HG02840 (cell line): ENCODE measurements at regions not wholly inside any gene's neighbourhood (a gene's known extent, or its start where the extent isn't known, plus 50 kb on each side); places are given as distances from the start of the nearest gene placed in this dataset.

Experiments used
- ATAC-seq: cut with Tn5 transposase; IDR thresholded peaks from one replicate; pipeline ENCODE4 v1.9.1; 2021; ENCODE audit warnings: mild to moderate bottlenecking, moderate library complexity, moderate number of reproducible peaks; ENCODE audit not compliant: unreplicated experiment, low FRiP score

DNA sequence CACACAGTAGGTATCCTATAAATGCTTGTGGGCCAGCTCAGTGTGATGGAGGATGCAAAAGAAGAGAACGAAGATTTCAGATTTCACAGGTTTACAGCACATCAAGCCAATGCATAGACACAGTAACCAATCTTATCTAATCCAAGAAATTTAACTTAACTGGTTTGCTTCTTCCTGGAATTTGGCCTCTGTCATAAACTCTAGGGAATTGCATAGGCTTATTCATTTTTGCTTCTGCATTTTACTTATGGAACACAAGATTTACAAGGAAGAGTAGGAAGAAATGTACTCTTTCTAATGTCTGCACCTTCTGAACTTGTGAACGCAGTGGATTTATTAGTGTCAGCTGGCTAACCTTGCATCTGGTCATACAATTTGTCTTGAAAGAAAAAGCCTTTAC, 389.4 kb upstream of the NPVF start:
- ATAC-seq: no peak

DNA sequence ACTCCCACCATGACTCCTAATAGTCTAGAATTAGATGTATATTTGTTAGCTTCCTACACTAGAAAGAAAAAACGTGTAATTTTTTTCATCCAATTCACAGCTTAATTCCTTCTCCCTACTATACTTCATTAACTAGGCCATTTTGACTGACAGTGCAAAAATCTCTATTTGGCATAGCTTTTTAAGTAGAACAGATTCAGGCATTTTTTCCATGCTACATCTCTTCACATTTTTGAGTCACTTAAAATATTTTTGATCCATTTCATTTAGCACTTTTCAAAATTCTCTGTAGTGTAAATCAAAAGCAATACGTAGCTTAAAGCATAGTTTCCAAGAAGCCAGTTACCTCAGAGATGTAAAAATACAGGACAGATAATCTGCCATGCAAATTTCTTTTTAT, 391.1 kb upstream of the NPVF start:
- no peak for ATAC-seq

DNA sequence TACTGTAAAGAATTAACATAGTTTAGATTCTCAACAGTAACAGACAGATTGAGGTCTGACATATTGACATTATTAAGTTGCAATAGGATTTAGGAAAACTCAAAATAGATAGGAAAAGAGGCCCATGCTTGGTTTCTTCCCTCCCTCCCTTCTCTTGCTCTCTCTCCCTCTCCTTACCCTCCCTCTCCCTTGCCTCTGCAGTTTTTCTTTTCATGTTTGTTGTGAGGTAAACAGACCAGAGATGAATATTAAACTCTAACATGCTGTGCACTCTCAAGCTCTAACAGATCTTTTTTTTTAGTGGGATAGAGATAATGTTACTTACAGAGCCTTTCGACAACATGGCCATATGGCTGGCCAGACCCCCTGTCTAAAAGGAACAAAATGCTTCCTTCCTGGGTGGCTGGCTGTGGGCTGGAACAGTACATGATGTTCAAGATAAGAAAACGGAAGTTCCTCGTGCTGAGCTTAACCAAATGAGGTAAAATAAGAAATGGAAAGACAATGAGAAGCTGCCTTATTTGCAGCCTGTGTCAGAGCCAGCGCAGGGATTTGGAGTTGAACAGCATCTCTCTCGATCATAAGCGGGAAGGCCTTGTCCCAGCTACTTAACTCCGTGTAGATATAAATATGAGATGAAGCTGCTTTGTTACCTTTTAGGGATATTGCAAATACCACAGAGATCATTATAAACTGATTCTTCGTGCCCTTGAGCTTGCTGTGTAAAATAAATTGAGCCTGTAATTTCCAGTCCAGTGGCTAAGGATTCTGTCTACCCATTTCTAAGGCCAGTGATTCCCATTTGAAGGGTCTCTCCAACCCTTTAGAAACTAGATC, 391.9 kb upstream of the NPVF start:
- ATAC-seq: no peak

DNA sequence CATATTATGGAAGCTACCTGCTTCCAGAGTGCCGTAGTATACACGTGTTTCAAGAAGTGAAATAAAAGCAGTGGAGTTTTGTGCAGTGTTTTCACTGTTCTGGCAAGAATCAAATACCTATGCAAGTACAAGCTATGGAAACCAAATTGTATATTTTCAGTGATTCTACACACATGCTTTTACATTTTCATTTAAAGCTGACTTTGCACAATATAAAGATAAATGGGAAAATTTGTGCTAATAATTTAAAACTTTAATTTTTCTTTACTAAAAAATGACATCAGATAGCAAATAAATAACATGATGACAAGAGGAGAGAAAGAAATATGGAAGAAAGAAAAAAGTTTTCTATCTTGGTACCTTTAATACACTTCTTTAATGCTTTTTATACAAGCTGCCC, 393.7 kb upstream of the NPVF start:
- ATAC-seq: no peak

DNA sequence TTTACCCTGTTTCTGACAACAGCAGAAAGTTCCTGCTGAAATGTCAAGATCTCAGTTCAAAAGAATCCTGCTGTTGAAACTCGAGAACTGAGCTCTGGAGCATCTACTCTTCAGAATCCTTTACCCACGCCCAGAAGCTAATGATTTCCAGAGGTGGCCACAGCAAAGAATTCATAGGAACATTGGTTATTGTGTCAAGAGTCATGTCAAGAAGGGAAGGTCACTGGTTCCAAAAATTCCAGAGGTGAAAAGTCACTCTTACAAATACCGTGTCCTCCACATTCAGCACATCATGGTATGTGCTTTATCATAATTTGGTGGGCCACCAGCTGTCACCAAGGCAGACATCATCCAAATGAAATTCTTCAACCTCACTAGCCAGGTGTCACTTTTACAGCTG, 394.4 kb upstream of the NPVF start:
- no peak for ATAC-seq

DNA sequence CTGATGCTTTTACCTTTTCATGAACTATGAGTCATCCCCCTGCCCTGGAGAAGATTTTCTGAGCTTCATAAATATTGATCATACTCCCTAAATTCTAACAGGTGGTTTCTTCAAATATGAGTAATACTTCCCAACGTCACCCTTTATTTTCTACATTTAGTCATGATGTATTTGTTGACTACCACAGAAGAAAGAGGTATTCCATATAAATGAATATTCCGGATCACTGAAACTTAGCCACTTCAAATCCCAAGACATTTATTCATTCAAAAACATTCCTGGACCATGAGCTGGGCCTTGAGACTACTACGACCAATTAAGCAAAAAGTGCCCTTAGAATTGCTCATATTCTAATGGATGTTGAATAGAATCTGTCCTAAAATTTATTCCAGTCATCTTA, 395.8 kb upstream of the NPVF start:
- no peak for ATAC-seq

DNA sequence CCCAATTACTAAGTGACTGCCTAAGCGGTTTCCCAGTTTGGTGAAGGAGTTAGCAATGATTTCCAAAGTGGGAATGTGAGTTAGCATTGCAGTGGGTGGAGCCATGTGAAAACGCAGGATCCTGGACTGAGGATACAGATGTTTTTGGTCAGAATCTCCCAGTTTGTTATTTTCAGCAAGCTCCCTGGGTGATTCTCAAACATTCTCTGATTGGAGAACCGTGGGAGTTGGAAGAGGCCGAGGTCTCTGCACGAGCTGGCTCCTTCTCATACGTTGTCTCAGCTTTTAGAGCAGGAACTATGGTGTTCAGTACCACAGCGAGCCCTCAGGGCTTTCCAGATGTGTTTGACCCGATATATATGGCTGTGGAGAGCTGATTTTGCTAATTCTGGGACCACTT, 396.5 kb upstream of the NPVF start:
- no peak for ATAC-seq

DNA sequence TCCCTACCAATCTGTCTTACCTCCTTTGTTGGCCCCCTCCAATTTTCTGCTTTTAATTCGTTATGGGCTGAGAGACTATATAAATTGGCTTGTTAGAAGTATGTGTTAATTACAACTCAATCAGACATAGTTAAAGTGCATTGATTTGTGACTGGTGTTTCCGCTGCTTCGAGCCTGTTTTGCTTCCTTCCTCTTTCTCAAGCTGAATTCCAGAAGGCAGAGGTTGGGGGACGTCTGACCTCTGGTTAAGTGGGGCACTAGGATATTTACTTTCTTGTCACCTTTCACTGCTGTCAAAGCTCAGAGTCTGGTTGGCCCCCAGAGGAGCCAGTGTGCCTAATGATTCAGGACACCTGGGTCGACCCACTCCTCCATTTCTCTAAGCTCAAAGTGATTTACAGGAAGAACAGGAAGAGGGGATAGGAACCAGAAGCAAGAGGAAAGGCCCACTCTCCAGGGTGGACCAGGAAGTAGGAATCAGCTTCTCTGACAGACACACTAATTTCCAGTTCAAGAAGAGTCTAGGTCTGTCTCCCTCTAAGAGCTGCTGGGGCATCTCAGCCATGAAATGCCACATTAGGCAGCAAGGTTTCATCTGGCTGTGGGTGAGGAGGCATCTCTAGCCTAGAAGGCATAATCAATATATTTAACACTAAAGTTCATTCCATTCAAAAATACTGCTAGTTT, 397.2 kb upstream of the NPVF start:
- no peak for ATAC-seq

DNA sequence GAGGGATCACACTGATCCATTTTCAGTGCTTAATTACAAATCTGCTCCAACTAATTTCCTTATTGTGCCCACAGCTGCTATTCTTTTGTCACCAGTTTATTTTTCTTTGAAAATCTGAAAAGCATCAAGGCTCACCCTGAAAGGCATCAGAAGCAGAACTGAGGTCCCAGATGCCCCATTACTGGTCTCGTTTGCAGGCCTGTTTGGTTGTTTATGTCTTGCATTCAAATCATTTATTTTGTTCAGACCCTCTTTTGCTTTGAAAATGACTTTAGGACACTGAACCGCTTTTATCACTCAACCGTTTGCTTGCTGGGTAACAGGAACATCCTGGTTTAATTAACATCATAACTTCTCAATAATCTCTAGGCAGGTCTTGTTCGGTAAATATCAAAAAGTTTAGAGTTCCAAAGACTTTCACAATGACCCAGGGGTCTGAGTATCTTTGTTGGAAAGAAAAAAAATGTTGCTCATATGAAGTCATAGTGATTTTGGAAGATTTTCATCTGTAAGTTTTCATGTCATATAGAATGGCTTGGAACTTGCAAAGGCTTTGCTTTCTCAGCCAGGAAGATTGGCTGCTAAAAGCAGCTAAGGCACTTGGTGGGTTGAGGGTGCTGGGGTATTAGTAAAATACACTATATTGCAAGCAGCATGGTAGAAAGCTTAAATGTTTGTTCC, 398.3 kb upstream of the NPVF start:
- no peak for ATAC-seq

DNA sequence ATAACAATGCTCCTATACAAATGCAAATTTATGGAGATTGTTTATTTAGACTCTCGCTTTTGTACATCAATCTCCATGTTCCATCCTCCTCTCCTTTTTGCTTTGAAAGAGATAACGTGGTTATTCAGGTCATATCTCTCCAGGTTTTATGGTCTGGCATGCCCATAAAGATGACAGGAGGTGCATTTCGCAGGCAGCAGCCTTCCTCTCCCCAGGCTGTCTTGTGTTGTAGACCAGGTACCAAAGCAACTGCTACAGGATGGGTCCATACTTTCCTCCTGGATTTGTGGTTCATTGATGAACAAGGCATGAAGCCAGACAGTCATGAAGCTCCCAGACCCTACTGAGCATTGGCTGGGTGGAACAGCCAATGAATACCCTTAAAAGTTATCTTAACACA, 400.2 kb upstream of the NPVF start:
- ATAC-seq: no peak

DNA sequence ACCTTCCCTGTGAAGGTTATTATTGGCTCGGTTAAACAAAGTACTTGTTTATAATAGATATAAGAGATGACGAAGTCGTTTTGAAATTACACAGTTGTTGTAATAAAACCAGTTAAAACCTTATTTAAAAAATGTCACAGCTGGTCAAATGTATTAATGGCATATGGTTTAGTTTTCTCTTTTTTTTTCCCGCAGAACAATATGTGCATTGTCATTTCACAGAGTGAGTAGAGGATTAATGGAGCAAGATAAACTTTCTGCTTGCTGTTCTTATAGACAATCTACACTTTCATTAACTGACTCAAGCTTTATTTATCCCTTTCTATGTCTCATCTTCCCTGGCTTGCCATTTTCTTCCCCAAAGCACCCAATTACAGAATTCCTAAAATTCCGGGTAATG, 404.3 kb upstream of the NPVF start:
- ATAC-seq: no peak

DNA sequence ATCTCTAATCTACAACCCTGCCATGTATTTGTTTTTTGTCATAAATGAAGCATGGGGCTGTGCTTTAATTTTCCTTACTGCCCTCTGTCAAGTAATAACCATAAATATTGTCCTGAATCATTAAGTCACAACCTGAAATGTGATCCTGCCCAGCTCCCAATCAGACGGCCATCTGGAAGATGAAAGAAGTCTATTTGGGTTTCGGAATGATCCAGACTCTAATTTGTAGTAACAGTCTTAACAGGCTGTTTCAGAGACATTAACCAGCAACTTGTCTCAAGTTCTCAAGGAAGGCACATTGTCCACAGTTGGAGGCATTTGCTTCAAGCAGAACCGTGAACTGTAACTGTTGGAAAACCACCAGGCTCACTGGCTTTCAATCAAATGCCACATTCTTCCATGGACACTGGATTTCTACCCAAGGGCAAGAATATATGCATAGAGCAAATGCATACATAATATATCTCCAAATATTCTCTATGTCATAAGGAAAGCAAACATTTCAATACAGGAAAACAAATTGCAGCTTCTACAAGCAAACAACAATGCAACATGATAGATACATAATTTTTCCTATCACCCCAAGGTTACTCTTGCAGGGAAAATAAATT, 405.2 kb upstream of the NPVF start:
- no peak for ATAC-seq

DNA sequence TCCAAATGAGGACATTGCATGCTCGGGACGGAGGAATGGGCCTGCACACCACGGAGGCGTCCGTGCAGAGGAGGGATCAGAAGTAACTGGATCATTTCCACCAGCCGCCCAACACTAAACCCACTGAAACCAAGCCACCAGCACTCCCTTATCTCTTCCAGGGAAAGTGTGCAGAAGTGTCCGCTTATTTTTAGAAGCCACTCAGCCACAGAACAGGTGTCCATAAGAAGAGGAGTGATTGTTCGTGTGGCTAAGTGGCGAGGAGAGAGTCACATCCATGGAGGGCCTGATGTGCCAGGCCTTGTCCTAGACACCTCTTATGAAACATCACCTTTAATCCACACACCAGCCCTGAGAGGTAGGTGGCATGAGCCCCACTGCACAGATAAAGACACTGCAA, 407.9 kb upstream of the NPVF start:
- ATAC-seq: no peak

DNA sequence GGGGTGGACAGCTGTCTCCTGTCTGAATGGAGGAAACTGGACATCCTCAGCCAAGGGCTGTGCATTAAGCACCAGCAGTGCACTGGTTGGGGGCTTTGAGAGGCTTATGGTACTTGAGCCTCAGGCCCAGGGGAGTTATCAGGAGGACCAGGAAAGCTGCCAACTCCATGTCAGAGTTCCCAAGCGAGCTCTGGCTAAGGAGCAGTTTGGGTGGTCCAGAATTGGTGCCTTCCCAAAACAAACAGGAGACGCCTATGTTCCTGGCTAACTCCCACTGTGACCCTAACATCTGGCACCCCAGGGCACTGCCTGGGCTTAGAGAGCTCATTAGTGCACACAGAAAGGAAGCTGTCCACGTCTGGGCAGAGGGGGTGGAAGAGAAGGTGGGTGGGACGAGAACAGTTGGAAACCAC, 408.6 kb upstream of the NPVF start:
- no peak for ATAC-seq

DNA sequence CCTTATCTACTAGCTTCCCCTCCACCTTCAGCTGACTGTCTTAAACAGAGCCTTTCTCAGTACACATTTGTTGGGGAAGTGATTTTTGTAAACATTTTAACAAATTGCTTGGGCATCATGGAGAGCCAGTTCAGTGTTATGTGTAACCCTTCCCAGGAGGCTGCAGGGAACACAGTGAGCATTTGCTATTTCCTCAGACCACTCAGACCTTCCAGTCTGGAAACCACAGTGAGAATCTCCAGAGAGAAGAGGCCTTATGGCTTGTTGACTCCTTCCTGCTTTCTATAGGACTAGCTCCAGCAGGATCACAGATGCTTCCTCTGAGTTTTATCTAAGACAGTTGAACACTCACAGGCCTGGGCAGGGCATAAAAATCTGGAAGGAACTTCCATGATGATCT, 409.8 kb upstream of the NPVF start:
- ATAC-seq: no peak

DNA sequence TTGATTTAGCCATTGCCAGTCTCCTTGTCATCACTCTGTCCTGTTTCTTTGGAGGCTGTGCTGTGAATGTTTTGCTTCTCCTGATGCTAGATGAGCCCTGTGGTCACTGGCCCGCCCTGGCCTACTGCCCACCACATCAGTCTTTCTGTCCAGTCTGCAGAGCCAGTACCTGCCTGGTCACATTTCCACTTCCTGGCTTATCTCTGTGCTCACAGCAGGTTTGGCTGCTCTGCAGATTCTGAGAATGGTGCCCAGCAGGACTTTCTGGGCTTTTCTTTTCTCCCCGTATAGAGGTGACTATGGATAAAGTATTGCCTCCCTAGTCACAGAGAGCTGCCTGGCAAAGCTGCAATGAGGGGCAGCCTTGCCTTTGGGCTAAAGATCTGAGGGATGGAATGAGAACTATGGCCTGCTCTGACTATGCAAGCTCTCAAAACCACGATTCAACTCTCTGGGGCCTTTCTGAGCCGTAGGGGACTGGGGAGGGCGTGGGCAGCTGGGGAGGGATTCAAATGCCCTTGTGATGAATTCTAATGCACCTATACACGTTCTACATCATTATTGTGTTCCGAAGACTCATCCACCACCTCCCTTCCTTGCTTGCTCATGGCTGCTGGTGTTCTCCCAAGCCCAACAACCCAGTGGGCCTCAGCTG, 410.4 kb upstream of the NPVF start:
- no peak for ATAC-seq

DNA sequence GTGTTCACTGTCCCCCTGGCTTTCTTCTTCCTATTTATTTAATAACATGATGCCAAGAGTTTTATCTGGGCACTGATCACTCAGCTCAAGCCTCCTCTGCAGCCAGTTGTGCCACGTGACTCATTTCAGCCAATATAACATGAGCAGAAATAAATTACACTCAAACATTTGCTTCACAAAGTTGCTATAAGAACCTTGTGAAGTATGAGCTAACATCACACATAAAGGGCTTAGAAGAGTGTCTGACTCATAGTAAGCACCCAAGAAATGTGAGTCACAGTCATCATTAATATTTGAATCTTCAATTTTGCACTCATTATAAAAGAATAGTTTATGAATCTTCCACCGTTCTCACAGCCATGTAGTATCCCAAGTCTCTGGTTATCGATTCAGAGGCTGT, 414.6 kb upstream of the NPVF start:
- no peak for ATAC-seq

DNA sequence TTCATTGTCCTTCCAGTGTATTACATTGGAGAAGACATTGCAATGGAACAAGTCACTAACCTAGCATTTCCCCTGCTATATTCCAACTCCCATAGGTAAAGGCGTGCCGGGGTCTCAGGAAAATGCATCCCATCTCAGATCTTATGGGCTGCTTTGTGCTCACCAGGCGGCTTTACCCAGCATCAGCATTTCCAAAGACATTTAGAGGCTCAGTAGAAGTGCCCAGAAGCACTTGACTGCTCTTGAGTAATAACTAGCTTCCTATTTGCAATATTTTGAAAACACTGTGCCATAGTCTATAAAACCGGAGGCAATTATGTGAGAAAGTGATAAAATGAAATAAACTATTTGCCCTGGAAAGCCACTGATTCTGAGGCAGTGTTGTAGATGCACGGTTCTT, 415.0 kb upstream of the NPVF start:
- no peak for ATAC-seq

DNA sequence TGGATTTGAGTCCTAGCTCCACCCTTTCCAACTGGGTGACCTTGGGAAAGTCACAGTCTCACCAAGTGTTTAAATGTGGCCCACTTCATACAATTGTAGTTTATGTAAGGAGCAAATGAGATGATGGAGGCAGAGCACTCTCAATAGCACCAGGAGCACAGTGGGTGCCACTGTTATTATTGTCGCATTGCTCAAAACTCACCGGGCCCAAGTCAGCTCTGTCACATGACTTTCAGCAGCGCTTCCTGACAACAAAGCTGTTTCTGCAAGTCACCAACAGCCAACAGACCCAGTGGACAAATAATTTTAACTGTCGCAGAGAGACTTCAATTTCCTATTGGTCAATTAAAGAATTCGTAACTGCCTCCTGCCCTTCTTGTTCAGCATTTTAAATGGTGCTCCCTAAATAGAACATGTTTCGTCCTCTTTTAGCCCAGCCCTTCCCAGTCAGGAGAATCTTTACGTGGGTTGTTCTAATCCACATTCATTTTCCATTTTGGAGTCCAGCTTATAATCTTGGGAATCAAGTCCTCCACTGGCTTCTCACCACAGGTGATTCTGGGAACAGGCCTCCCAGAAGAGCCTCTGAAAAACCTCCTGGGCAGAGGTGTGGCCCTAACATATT, 415.6 kb upstream of the NPVF start:
- no peak for ATAC-seq

DNA sequence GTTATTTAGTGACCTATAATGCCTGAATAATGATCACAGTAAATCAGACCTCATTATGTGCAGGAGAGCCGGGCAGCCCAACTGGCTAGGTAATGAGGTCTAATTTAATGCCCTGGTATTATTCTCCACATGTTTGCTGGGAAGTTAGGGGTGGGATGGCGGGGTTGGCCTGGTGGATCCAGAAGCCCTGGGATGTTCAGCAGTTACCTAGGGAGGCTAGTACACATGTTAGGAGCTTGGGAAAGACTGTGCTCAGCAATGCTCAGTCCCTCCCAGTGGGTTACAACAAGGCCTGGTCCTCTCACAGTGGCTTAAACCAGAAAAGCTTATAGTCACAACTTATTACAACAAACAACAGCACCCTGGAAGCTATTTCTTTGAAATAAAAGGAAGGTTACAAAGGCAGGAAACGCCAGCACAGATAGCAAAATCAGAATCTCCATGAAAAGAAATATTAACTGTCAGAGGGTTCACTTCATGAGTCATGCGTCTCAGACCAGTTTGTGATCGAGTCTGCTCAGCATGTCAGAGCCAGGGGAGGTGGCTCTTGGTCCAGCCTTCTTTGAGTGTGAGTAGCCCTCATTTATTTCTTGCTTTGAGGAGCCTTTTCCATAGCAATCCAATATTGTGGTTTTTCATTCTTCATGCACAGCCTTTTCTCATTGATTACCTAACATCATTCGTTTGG, 418.6 kb upstream of the NPVF start:
- no peak for ATAC-seq
